Fibroblast of lung (primary cell): ENCODE measurements at regions not wholly inside any gene's neighbourhood (a gene's known extent, or its start where the extent isn't known, plus 50 kb on each side); places are given as distances from the start of the nearest gene placed in this dataset.

ENCODE experiments used
- DNase-seq, 2 donors: peaks; one replicate each; pipeline versions ENCODE4 v3.0.0 to v3.0.0-alpha.2; 2010; ENCODE audit warnings: low read depth in 2 of 2
- H2AFZ ChIP-seq: 2 replicates; pipeline ENCODE4 v1.5.1; 2012; ENCODE audit warnings: low read length, control low read depth, inconsistent platforms
- H3K27ac ChIP-seq: 2 replicates; pipeline ENCODE4 v1.5.1; 2011; ENCODE audit warnings: low read length, control low read depth; ENCODE audit not compliant: insufficient read depth
- H3K27me3 ChIP-seq: 2 replicates; pipeline ENCODE4 v1.5.1; 2011; ENCODE audit warnings: mild to moderate bottlenecking, low read length; ENCODE audit not compliant: control insufficient read depth, insufficient read depth
- H3K36me3 ChIP-seq: 2 replicates; pipeline ENCODE4 v1.5.1; 2011; ENCODE audit warnings: low read length; ENCODE audit not compliant: control insufficient read depth, insufficient read depth
- H3K4me1 ChIP-seq: 2 replicates; pipeline ENCODE4 v1.5.1; 2011; ENCODE audit warnings: low read length; ENCODE audit not compliant: control insufficient read depth, insufficient read depth; ENCODE audit errors: extremely low read depth
- H3K4me2 ChIP-seq: 2 replicates; pipeline ENCODE4 v1.5.1; 2011; ENCODE audit warnings: low read length, control low read depth; ENCODE audit not compliant: insufficient read depth; ENCODE audit errors: extremely low read depth
- H3K4me3 ChIP-seq, 4 experiments: fragments of 200-600 bp in 1 of 4; sonication (generic) in 1 of 4; replicated peaks in 1 of 4; 2 replicates each; pipeline ENCODE4 v1.5.1; 2011 to 2016; ENCODE audit warnings: low read length in 4 of 4, low read depth in 3 of 4, mild to moderate bottlenecking in 3 of 4, control low read depth in 2 of 4, inconsistent platforms in 1 of 4, mixed read lengths in 1 of 4; ENCODE audit not compliant: insufficient read depth in 1 of 4; ENCODE audit errors: control extremely low read depth in 1 of 4
- H3K79me2 ChIP-seq: 2 replicates; pipeline ENCODE4 v1.5.1; 2012; ENCODE audit warnings: mild to moderate bottlenecking, low read length, inconsistent platforms; ENCODE audit not compliant: control insufficient read depth, insufficient read depth
- H3K9ac ChIP-seq: 2 replicates; pipeline ENCODE4 v1.5.1; 2011; ENCODE audit warnings: mild to moderate bottlenecking, low read length, control low read depth; ENCODE audit not compliant: insufficient read depth
- H3K9me3 ChIP-seq: 2 replicates; pipeline ENCODE4 v1.5.1; 2012; ENCODE audit warnings: low read depth, low read length; ENCODE audit not compliant: control insufficient read depth, insufficient read depth
- H4K20me1 ChIP-seq: 2 replicates; pipeline ENCODE4 v1.5.1; 2011; ENCODE audit warnings: low read length; ENCODE audit not compliant: control insufficient read depth, insufficient read depth; ENCODE audit errors: extremely low read depth
- EZH2 ChIP-seq: IDR thresholded peaks from 2 replicates; pipeline ENCODE4 v1.5.1; 2012; ENCODE audit warnings: low read length, control low read depth, mild to moderate bottlenecking; ENCODE audit errors: missing control alignments
- TF ChIP-seq, protein P1 (sequence below), 2 donors: IDR thresholded peaks in 1 of 2; conservative IDR thresholded peaks in 1 of 2; 1 replicate in 1 of 2; 2 replicates in 1 of 2; pipeline ENCODE4 v1.5.1; 2011 to 2012; ENCODE audit warnings: low read length in 2 of 2, control low read depth in 1 of 2, inconsistent platforms in 1 of 2, low read depth in 1 of 2, mild to moderate bottlenecking in 1 of 2

DNA sequence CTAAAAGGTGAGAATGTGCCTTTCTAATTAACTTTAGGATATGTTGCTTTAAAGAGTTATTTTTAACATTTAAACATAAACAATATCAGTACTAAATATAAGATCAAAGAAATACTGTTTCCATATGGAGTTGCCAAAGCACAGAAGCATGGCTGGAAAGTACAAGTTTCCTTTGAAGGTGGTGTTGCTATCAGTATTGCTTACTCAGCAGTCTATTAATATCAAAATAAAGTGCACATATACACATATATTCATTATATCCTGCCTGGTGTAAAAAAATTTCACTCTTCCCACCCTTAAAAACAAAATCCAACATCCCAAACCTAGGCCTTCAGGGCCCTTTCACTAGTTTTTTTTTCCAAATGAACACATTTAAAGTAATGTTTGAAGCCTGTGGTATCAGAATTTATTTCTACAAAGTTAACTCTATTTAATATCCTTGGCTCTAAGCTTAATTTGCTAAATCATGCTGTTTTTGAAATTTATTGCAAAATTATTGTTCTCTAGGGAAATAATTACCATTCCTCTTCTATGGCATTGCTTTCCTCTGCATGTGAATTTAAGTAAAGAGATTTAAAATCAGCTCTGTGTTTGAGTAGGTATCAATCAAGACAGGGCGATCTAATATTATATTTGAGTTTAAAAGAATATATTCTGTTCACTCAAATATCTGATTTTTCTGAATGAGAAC, 192.7 kb upstream of the MEIS1 start:
- no peak for DNase-seq

DNA sequence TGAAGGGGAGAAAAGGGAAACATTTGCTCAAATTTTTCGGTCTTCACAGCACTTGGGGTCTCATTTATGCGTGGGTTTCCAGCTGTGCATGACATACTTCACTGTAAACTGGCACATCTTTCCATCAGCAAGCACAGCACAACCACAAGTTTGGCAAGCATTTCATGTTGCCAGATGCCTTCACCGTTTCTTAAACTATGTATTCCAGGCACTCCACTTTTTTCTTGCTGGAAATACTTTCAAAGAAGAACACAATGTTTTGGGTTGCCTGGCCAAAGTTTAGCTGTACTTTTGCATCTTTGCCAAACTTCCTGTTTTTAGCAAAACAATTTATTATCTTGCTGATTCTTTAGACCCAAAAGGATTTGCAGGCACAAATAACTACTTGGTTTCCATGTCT, 194.6 kb upstream of the MEIS1 start:
- Histone ChIP-seq H3K4me3 (no peak overlapping the region), H3K4me2 (no peak overlapping the region), H3K9me3 (no peaks in the 10 kb centered on the region), H3K79me2 (no peaks in the 10 kb centered on the region), H3K36me3 (no peaks in the 10 kb centered on the region), H3K27ac (no peak overlapping the region), H2AFZ (no peak overlapping the region), H3K4me1 (no peaks in the 10 kb centered on the region), H4K20me1 (no peaks in the 10 kb centered on the region), H3K9ac (no peak overlapping the region), H3K27me3 (no peaks in the 10 kb centered on the region)
- DNase-seq, result peak in 1 of 2 donors; percentile 45
- TF ChIP-seq, protein P1, sequence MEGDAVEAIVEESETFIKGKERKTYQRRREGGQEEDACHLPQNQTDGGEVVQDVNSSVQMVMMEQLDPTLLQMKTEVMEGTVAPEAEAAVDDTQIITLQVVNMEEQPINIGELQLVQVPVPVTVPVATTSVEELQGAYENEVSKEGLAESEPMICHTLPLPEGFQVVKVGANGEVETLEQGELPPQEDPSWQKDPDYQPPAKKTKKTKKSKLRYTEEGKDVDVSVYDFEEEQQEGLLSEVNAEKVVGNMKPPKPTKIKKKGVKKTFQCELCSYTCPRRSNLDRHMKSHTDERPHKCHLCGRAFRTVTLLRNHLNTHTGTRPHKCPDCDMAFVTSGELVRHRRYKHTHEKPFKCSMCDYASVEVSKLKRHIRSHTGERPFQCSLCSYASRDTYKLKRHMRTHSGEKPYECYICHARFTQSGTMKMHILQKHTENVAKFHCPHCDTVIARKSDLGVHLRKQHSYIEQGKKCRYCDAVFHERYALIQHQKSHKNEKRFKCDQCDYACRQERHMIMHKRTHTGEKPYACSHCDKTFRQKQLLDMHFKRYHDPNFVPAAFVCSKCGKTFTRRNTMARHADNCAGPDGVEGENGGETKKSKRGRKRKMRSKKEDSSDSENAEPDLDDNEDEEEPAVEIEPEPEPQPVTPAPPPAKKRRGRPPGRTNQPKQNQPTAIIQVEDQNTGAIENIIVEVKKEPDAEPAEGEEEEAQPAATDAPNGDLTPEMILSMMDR (conservative IDR thresholded peaks at IDR 0.05 in 1 of 2, IDR thresholded peaks at IDR 0.05 in 1 of 2; ENCODE audit: low read depth in 1 of 2, low read length in 2 of 2), result no peak
- no peak for TF ChIP-seq EZH2

More for the DNA sequence above, 192.7 kb upstream of the MEIS1 start:
- Histone ChIP-seq H3K79me2 (no peaks in the 10 kb centered on the region), H3K36me3 (no peaks in the 10 kb centered on the region), H3K9me3 (no peaks in the 10 kb centered on the region), H2AFZ (no peak overlapping the region), H3K4me3 (no peak overlapping the region), H4K20me1 (no peaks in the 10 kb centered on the region), H3K27me3 (no peaks in the 10 kb centered on the region), H3K4me1 (no peaks in the 10 kb centered on the region), H3K4me2 (no peak overlapping the region), H3K9ac (no peak overlapping the region), H3K27ac (no peak overlapping the region)
- TF ChIP-seq, protein P1 (conservative IDR thresholded peaks at IDR 0.05 in 1 of 2, IDR thresholded peaks at IDR 0.05 in 1 of 2; ENCODE audit: low read depth in 1 of 2, low read length in 2 of 2), result no peak
- no peak for TF ChIP-seq EZH2

DNA sequence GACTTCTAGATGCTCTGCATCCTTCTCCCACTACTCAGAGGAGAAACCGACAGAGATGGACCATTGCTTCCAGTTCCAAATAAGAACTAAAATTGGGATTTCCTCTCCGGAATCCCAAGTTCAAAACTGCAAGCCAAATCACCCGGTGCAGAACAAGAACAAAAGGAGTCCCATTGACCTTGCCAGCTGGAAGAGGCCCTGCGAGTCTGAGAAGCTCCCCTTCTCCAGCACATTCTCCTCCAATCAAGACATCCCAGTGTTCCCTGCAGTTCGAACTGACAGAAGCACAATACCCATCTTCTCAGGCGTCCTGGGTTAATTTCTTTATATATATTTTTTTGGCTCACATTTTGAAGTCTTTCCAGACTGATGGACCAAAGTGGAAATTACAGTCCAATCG, 195.3 kb upstream of the MEIS1 start:
- DNase-seq, result no peak
- no peaks in the 10 kb centered on the region for H3K36me3 ChIP-seq
- no peak overlapping the region for H3K4me3 ChIP-seq
- H3K9ac ChIP-seq, result no peak overlapping the region
- H4K20me1 ChIP-seq, result no peaks in the 10 kb centered on the region
- H3K4me2 ChIP-seq, result no peak overlapping the region
- H3K4me1 ChIP-seq, result no peaks in the 10 kb centered on the region
- H3K27ac ChIP-seq, result no peak overlapping the region
- H2AFZ ChIP-seq, result no peak overlapping the region
- no peaks in the 10 kb centered on the region for H3K27me3 ChIP-seq
- H3K9me3 ChIP-seq, result no peaks in the 10 kb centered on the region
- TF ChIP-seq, protein P1 (conservative IDR thresholded peaks at IDR 0.05 in 1 of 2, IDR thresholded peaks at IDR 0.05 in 1 of 2; ENCODE audit: low read depth in 1 of 2, low read length in 2 of 2), result no peak
- no peak for TF ChIP-seq EZH2
- H3K79me2 ChIP-seq, result no peaks in the 10 kb centered on the region
